CD14-positive monocyte (primary cell): ENCODE measurements at regions not wholly inside any gene's neighbourhood (a gene's known extent, or its start where the extent isn't known, plus 50 kb on each side); places are given as distances from the start of the nearest gene placed in this dataset.

ENCODE experiments used
- DNase-seq, 3 donors: peaks; one replicate each; pipeline ENCODE4 v3.0.0-alpha.2; 2011 to 2022
- H2AFZ ChIP-seq: 2 replicates; pipeline ENCODE4 v1.6.0; 2012; ENCODE audit warnings: mild to moderate bottlenecking, low read depth, low read length, inconsistent platforms; ENCODE audit not compliant: insufficient read depth, poor library complexity, severe bottlenecking
- H3K27ac ChIP-seq, 2 donors: 1 replicate in 1 of 2; 2 replicates in 1 of 2; pipeline ENCODE4 v1.5.1; 2012 to 2013; ENCODE audit warnings: low read length in 2 of 2, control low read depth in 1 of 2, inconsistent platforms in 1 of 2, low read depth in 1 of 2, mild to moderate bottlenecking in 1 of 2
- H3K27me3 ChIP-seq, 2 donors: one replicate each; pipeline versions ENCODE4 v1.6.0 to v1.6.1; 2011 to 2013; ENCODE audit warnings: low read length in 2 of 2; ENCODE audit not compliant: control insufficient read depth in 2 of 2, insufficient read depth in 2 of 2
- H3K36me3 ChIP-seq, 2 donors: replicated peaks in 1 of 2; 1 replicate in 1 of 2; 2 replicates in 1 of 2; pipeline versions ENCODE4 v1.5.1 to v1.6.1; 2012 to 2013; ENCODE audit warnings: low read length in 2 of 2, control low read depth in 1 of 2, inconsistent platforms in 1 of 2, mild to moderate bottlenecking in 1 of 2; ENCODE audit not compliant: insufficient read depth in 2 of 2, control insufficient read depth in 1 of 2
- H3K4me1 ChIP-seq, 2 donors: 1 replicate in 1 of 2; 2 replicates in 1 of 2; pipeline versions ENCODE4 v1.5.1 to v1.6.1; 2012 to 2013; ENCODE audit warnings: low read length in 2 of 2, control low read depth in 1 of 2, inconsistent platforms in 1 of 2, mild to moderate bottlenecking in 1 of 2, moderate library complexity in 1 of 2; ENCODE audit not compliant: insufficient read depth in 2 of 2, control insufficient read depth in 1 of 2
- H3K4me2 ChIP-seq: replicated peaks from 2 replicates; pipeline ENCODE3; 2012; ENCODE audit warnings: low read length, moderate library complexity, mild to moderate bottlenecking; ENCODE audit not compliant: poor library complexity, severe bottlenecking; ENCODE audit errors: extremely low read depth
- H3K4me3 ChIP-seq, 3 experiments: fragments of 200-600 bp in 1 of 3; sonication (generic) in 1 of 3; replicated peaks in 1 of 3; 1 replicate in 2 of 3; 2 replicates in 1 of 3; pipeline ENCODE4 v1.5.1; 2011 to 2013; ENCODE audit warnings: low read length in 3 of 3, mild to moderate bottlenecking in 3 of 3, control low read depth in 2 of 3, low read depth in 2 of 3, inconsistent platforms in 1 of 3, moderate library complexity in 1 of 3
- H3K79me2 ChIP-seq: 2 replicates; pipeline ENCODE4 v1.6.0; 2012; ENCODE audit warnings: mild to moderate bottlenecking, control low read depth, inconsistent platforms, low read length, moderate library complexity; ENCODE audit not compliant: insufficient read depth
- H3K9ac ChIP-seq: 2 replicates; pipeline ENCODE4 v1.6.0; 2017; ENCODE audit warnings: low read length, mild to moderate bottlenecking; ENCODE audit not compliant: insufficient read depth, poor library complexity, severe bottlenecking
- H3K9me3 ChIP-seq, 2 donors: replicated peaks in 1 of 2; 1 replicate in 1 of 2; 2 replicates in 1 of 2; pipeline versions ENCODE4 v1.5.1 to v1.6.1; 2012 to 2013; ENCODE audit warnings: low read length in 2 of 2, control low read depth in 1 of 2; ENCODE audit not compliant: control insufficient read depth in 1 of 2, insufficient read depth in 1 of 2
- H4K20me1 ChIP-seq: 2 replicates; pipeline ENCODE4 v1.6.0; 2012; ENCODE audit warnings: mild to moderate bottlenecking, low read length, control low read depth, moderate library complexity; ENCODE audit not compliant: insufficient read depth
- H3K27ac Mint-ChIP-seq, 7 donors: one replicate each; pipeline ENCODE4 v1.8.0; 2020; ENCODE audit warnings: mild to moderate bottlenecking in 7 of 7, mixed read lengths in 7 of 7, moderate library complexity in 6 of 7, inconsistent platforms in 2 of 7
- H3K27me3 Mint-ChIP-seq, 3 donors: one replicate each; pipeline ENCODE4 v1.8.0; 2021 to 2022; ENCODE audit warnings: low read depth in 3 of 3, mild to moderate bottlenecking in 3 of 3, mixed read lengths in 3 of 3, moderate library complexity in 3 of 3, inconsistent platforms in 1 of 3
- H3K36me3 Mint-ChIP-seq, 2 donors: one replicate each; pipeline ENCODE4 v1.8.0; 2020; ENCODE audit warnings: mixed read lengths in 2 of 2, inconsistent platforms in 1 of 2, mild to moderate bottlenecking in 1 of 2
- H3K4me1 Mint-ChIP-seq: one replicate; pipeline ENCODE4 v1.8.0; 2020; ENCODE audit warnings: mild to moderate bottlenecking, mixed read lengths
- H3K4me3 Mint-ChIP-seq, 2 donors: one replicate each; pipeline ENCODE4 v1.8.0; 2020; ENCODE audit warnings: mild to moderate bottlenecking in 2 of 2, mixed read lengths in 2 of 2, moderate library complexity in 1 of 2
- H3K9me3 Mint-ChIP-seq, 7 donors: one replicate each; pipeline ENCODE4 v1.8.0; 2020 to 2022; ENCODE audit warnings: mixed read lengths in 7 of 7, mild to moderate bottlenecking in 6 of 7, moderate library complexity in 6 of 7, inconsistent platforms in 2 of 7
- WGBS: methylation state at CpG from one replicate; pipeline ENCODE4 v1.1.5; 2013; ENCODE audit warnings: missing lambda C conversion rate; ENCODE audit not compliant: insufficient coverage; 5-methylcytosine and 5-hydroxymethylcytosine counted together
- intact Hi-C, 2 donors: fragments of 100-400 bp; cut with micrococcal nuclease; formaldehyde crosslinking; loops; one replicate each; pipeline versions ENCODE4 v1.15.0 to v1.15.1; 2023
- TF ChIP-seq, protein P1 (sequence below): fragments of 200-600 bp; IDR thresholded peaks from one replicate; pipeline ENCODE4 v1.8.0; 2022; ENCODE audit warnings: antibody characterized with exemption, mild to moderate bottlenecking

- TF ChIP-seq, protein P1, sequence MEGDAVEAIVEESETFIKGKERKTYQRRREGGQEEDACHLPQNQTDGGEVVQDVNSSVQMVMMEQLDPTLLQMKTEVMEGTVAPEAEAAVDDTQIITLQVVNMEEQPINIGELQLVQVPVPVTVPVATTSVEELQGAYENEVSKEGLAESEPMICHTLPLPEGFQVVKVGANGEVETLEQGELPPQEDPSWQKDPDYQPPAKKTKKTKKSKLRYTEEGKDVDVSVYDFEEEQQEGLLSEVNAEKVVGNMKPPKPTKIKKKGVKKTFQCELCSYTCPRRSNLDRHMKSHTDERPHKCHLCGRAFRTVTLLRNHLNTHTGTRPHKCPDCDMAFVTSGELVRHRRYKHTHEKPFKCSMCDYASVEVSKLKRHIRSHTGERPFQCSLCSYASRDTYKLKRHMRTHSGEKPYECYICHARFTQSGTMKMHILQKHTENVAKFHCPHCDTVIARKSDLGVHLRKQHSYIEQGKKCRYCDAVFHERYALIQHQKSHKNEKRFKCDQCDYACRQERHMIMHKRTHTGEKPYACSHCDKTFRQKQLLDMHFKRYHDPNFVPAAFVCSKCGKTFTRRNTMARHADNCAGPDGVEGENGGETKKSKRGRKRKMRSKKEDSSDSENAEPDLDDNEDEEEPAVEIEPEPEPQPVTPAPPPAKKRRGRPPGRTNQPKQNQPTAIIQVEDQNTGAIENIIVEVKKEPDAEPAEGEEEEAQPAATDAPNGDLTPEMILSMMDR = no peak
- no peak overlapping the region for H3K4me3 Mint-ChIP-seq
- no peak overlapping the region for H2AFZ ChIP-seq
Observed at GRCh38 chr1:109834951-109835350, 71.2 kb upstream of the EPS8L3 start.

DNA sequence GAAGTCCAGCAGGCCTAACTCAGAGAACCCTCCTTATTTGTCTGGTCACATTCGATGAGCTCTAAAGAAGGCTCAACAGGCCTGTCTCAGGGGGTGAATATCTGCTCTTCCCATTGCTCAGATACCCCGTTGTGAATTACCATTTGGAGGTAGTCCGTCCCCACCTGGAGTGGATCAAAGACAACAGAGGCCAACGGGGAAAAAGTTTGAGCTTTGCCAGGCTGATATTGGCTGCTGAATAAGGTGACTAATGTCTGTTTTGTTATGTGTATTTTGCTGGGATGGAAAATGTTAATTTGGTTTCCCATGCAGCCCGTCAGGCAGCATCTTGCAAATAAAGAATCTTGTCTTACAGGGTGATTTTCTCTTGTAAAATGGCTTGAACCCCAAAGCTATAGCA is 69.2 kb upstream of the EPS8L3 start:
- no peak overlapping the region for H3K27ac Mint-ChIP-seq
- H3K36me3 Mint-ChIP-seq = peaks cover 3 to 4% of the 10 kb centered on the region in 2 donors
- Histone ChIP-seq H3K36me3 (no peaks in the 10 kb centered on the region), H3K79me2 (no peaks in the 10 kb centered on the region), H2AFZ (no peak overlapping the region), H3K27me3 (no peaks in the 10 kb centered on the region), H3K9me3 (peaks cover 2 to 7% of the 10 kb centered on the region in 2 donors), H3K27ac (no peak overlapping the region), H4K20me1 (no peaks in the 10 kb centered on the region), H3K4me2 (no peak overlapping the region), H3K4me3 (no peak overlapping the region), H3K9ac (no peak overlapping the region), H3K4me1 (no peaks in the 10 kb centered on the region)
- peaks cover 2 to 7% (median 4%) of the 10 kb centered on the region in 3 donors for H3K27me3 Mint-ChIP-seq
- peaks cover 4 to 17% (median 12%) of the 10 kb centered on the region in 7 donors for H3K9me3 Mint-ChIP-seq
- intact Hi-C loops = no loop called here
- 71% methylated on average over 4 of the region's 5 CpGs for WGBS
- TF ChIP-seq, protein P1 = no peak
- H3K4me1 Mint-ChIP-seq = no peaks in the 10 kb centered on the region
- H3K4me3 Mint-ChIP-seq = no peak overlapping the region
- no peak for DNase-seq

More at GRCh38 chr1:109834951-109835350, 71.2 kb upstream of the EPS8L3 start:
- intact Hi-C loops = no loop called here
- Histone ChIP-seq H3K9ac (no peak overlapping the region), H3K4me2 (no peak overlapping the region), H3K79me2 (no peaks in the 10 kb centered on the region), H4K20me1 (no peaks in the 10 kb centered on the region), H3K4me3 (no peak overlapping the region), H3K36me3 (no peaks in the 10 kb centered on the region), H3K27ac (no peak overlapping the region), H3K4me1 (no peaks in the 10 kb centered on the region), H3K9me3 (peaks cover 7% of the 10 kb centered on the region in 2 donors), H3K27me3 (no peaks in the 10 kb centered on the region)
- Mint-ChIP-seq H3K4me1 (no peaks in the 10 kb centered on the region), H3K9me3 (peaks cover 6 to 18% (median 14%) of the 10 kb centered on the region in 7 donors), H3K27me3 (peaks cover 0 to 4% (median 2%) of the 10 kb centered on the region in 3 donors), H3K27ac (peak overlapping the region in 1 of 7 donors; percentile 11), H3K36me3 (peaks cover 3 to 4% of the 10 kb centered on the region in 2 donors)
- no peak for DNase-seq
